ENCODE measurements at regions not wholly inside any gene's neighbourhood (a gene's known extent, or its start where the extent isn't known, plus 50 kb on each side); places are given as distances from the start of the nearest gene placed in this dataset.

DNA sequence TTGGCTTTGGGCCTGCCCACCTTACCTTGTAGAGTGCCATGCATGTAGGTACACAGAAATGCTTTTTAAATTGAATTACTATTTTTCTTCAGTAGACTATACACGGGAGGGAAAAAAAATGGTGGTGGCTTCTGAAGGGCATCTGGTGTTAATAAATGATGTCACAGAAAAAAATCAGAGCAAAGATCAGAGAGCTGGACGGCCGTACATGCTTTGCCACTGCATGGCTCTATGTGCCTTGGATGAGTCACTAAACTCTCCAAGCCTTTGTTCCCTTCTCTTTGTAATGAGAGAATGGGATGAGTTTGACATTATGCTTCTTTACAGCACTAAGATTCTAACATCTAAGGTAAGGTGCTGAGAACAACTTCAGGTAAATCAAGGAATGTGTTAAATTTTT, 376.4 kb upstream of the DDHD1 start:
- ChIA-PET CTCF (ENCODE audit: partially characterized antibody) (interaction anchor here (1.5 kb wide), 1 partner anchor 8 kb away, joined by 4 read pairs; no protein-coding TSS in a partner anchor), POLR2A (ENCODE audit: partially characterized antibody) (no interaction called here)
- no peak overlapping the region for H3K4ac ChIP-seq (replicated peaks; ENCODE audit: insufficient read length, low read depth, low read length)
- no peak overlapping the region for H4K91ac ChIP-seq (replicated peaks; ENCODE audit: insufficient read length, low read length)
- H2BK12ac ChIP-seq (ENCODE audit: low read depth, low read length): no peak overlapping the region
- no peak overlapping the region for H3K56ac ChIP-seq (replicated peaks; ENCODE audit: insufficient read length, low read depth, low read length)
- no peak overlapping the region for H2BK5ac ChIP-seq (ENCODE audit: low read depth, low read length)
- 95% methylated on average over 3 of the region's 3 CpGs; no CpG with 5 or more reads in 1 of the 2 experiments for WGBS, 2 experiments (ENCODE audit: extremely low coverage in 1 of 2, insufficient coverage in 1 of 2, insufficient read length in 1 of 2, insufficient replicate concordance in 2 of 2, low coverage in 1 of 2, low lambda C conversion rate in 2 of 2, missing lambda C conversion rate in 1 of 2)
- H2BK120ac ChIP-seq (replicated peaks; ENCODE audit: low read depth, low read length): no peak overlapping the region
- H3K9ac ChIP-seq (replicated peaks in 1 of 4; ENCODE audit: extremely low read depth in 1 of 4, low read depth in 3 of 4, low read length in 3 of 4): no peak overlapping the region
- no peak overlapping the region for H2AK5ac ChIP-seq (ENCODE audit: low read depth, low read length)
- H3K4me3 ChIP-seq (ENCODE audit: extremely low read depth in 1 of 4, insufficient read depth in 2 of 4, low read depth in 3 of 4, low read length in 4 of 4): no peak overlapping the region
- H3K23me2 ChIP-seq (ENCODE audit: low read depth, low read length): no peaks in the 10 kb centered on the region
- no peaks in the 10 kb centered on the region for H3K4me1 ChIP-seq (replicated peaks in 1 of 4; ENCODE audit: control insufficient read depth in 3 of 4, insufficient read depth in 4 of 4, low read length in 3 of 4)
- no peak overlapping the region for H3K18ac ChIP-seq (ENCODE audit: extremely low read depth, low read length)
- no peaks in the 10 kb centered on the region for H3K79me2 ChIP-seq (ENCODE audit: control insufficient read depth in 1 of 2, insufficient read depth in 2 of 2, low read length in 2 of 2)
- H3K27ac ChIP-seq (ENCODE audit: low read depth, low read length): no peak overlapping the region
- no peak overlapping the region for H4K8ac ChIP-seq (ENCODE audit: extremely low read depth, insufficient read depth, low read length)
- DNase-seq (ENCODE audit: low read depth in 1 of 2, low spot score in 2 of 2): no peak
- H4K5ac ChIP-seq (ENCODE audit: insufficient read length, low read depth, low read length): no peak overlapping the region
- H2BK20ac ChIP-seq (ENCODE audit: low read length): no peak overlapping the region
- no peak overlapping the region for H3K14ac ChIP-seq (ENCODE audit: insufficient read length)
- H3K27me3 ChIP-seq (replicated peaks in 1 of 4; ENCODE audit: control insufficient read depth in 3 of 4, extremely low read depth in 1 of 4, insufficient read depth in 3 of 4, low read length in 3 of 4): no peaks in the 10 kb centered on the region; a peak in 1 of 7 replicates
- H2AFZ ChIP-seq (ENCODE audit: low read length): no peak overlapping the region
- no peaks in the 10 kb centered on the region for H3K79me1 ChIP-seq (ENCODE audit: low read depth, low read length)
- H2BK15ac ChIP-seq (ENCODE audit: low read length): no peak overlapping the region
- H4K20me1 ChIP-seq (replicated peaks in 1 of 2; ENCODE audit: control insufficient read depth in 1 of 2, insufficient read depth in 2 of 2, low read length in 2 of 2): no peaks in the 10 kb centered on the region
- H3K36me3 ChIP-seq (ENCODE audit: control insufficient read depth in 2 of 4, insufficient read depth in 4 of 4, low read length in 3 of 4): no peaks in the 10 kb centered on the region
- H3K4me2 ChIP-seq (ENCODE audit: insufficient read depth in 1 of 2, low read depth in 2 of 2, low read length in 2 of 2): no peak overlapping the region
- no peaks in the 10 kb centered on the region for H3K9me3 ChIP-seq (ENCODE audit: insufficient read depth in 2 of 2, low read depth in 1 of 2, low read length in 1 of 2)
- no peak overlapping the region for H3K23ac ChIP-seq (ENCODE audit: insufficient read length)
- FAIRE-seq: no peak
- TF ChIP-seq EGR1 (IDR thresholded peaks at IDR 0.05; ENCODE audit: borderline replicate concordance, low read depth, low read length) (no peak), CREB1 (IDR thresholded peaks at IDR 0.05) (no peak), EP300 (IDR thresholded peaks at IDR 0.05; ENCODE audit: borderline replicate concordance in 1 of 2, low read depth in 2 of 2, low read length in 2 of 2) (no peak), YY1 (IDR thresholded peaks at IDR 0.05; ENCODE audit: low read depth, low read length) (no peak), RXRA (IDR thresholded peaks at IDR 0.05; ENCODE audit: insufficient read depth, low read depth, low read length) (no peak)
- TF ChIP-seq, protein P1, sequence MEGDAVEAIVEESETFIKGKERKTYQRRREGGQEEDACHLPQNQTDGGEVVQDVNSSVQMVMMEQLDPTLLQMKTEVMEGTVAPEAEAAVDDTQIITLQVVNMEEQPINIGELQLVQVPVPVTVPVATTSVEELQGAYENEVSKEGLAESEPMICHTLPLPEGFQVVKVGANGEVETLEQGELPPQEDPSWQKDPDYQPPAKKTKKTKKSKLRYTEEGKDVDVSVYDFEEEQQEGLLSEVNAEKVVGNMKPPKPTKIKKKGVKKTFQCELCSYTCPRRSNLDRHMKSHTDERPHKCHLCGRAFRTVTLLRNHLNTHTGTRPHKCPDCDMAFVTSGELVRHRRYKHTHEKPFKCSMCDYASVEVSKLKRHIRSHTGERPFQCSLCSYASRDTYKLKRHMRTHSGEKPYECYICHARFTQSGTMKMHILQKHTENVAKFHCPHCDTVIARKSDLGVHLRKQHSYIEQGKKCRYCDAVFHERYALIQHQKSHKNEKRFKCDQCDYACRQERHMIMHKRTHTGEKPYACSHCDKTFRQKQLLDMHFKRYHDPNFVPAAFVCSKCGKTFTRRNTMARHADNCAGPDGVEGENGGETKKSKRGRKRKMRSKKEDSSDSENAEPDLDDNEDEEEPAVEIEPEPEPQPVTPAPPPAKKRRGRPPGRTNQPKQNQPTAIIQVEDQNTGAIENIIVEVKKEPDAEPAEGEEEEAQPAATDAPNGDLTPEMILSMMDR (IDR thresholded peaks at IDR 0.05; ENCODE audit: control extremely low read depth in 1 of 3, insufficient read depth in 1 of 3, low read depth in 1 of 3, low read length in 3 of 3): no peak
- TF ChIP-seq, protein P2, sequence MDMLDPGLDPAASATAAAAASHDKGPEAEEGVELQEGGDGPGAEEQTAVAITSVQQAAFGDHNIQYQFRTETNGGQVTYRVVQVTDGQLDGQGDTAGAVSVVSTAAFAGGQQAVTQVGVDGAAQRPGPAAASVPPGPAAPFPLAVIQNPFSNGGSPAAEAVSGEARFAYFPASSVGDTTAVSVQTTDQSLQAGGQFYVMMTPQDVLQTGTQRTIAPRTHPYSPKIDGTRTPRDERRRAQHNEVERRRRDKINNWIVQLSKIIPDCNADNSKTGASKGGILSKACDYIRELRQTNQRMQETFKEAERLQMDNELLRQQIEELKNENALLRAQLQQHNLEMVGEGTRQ (IDR thresholded peaks at IDR 0.05; ENCODE audit: low read length): no peak
- TF ChIP-seq, protein P3, sequence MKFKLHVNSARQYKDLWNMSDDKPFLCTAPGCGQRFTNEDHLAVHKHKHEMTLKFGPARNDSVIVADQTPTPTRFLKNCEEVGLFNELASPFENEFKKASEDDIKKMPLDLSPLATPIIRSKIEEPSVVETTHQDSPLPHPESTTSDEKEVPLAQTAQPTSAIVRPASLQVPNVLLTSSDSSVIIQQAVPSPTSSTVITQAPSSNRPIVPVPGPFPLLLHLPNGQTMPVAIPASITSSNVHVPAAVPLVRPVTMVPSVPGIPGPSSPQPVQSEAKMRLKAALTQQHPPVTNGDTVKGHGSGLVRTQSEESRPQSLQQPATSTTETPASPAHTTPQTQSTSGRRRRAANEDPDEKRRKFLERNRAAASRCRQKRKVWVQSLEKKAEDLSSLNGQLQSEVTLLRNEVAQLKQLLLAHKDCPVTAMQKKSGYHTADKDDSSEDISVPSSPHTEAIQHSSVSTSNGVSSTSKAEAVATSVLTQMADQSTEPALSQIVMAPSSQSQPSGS (IDR thresholded peaks at IDR 0.05; ENCODE audit: low read length): no peak

Data from H1 (cell line).